PC-9 (cell line): ENCODE measurements at regions not wholly inside any gene's neighbourhood (a gene's known extent, or its start where the extent isn't known, plus 50 kb on each side); places are given as distances from the start of the nearest gene placed in this dataset.

Experiments
- CTCF ChIP-seq: fragments of 200-600 bp; sonication (generic); conservative IDR thresholded peaks from 2 replicates; pipeline ENCODE4 v1.6.1; 2017; ENCODE audit warnings: mixed run types, antibody characterized with exemption, mild to moderate bottlenecking, moderate library complexity
- EZH2 ChIP-seq: fragments of 200-600 bp; sonication (generic); IDR thresholded peaks from 2 replicates; pipeline ENCODE4 v1.8.0; 2017; ENCODE audit warnings: antibody characterized with exemption, low read depth

- TF ChIP-seq EZH2 (no peak), CTCF (no peak)
These were observed 385.9 kb upstream of the LYPLAL1 start for GRCh38 chr1:218787826-218788225.
